Pancreas (tissue), 10 donors: ENCODE measurements at regions not wholly inside any gene's neighbourhood (a gene's known extent, or its start where the extent isn't known, plus 50 kb on each side); places are given as distances from the start of the nearest gene placed in this dataset.
"Not testable (repeated sequence)": the region's sequence is repeated elsewhere in the genome, so short reads cannot be mapped to it uniquely, and the experiment has no call there.

ENCODE experiments used
- ATAC-seq, 4 donors: fragments of 200-7000 bp; cut with Tn5 transposase; one replicate each; pipeline versions ENCODE4 v1.8.0 to v1.9.1; 2020; ENCODE audit warnings: mild to moderate bottlenecking in 4 of 4, moderate library complexity in 4 of 4
- DNase-seq, 6 donors: peaks; one replicate each; pipeline ENCODE4 v3.0.0-alpha.2; 2020
- FAIRE-seq: peaks from 2 replicates; lab custom pipeline; 2012; peaks lifted over from hg19 to GRCh38; lab: Jason Lieb, UNC
- H3K27ac ChIP-seq, 4 donors: fragments of 200-600 bp; sonication (generic); 1 replicate in 3 of 4; 2 replicates in 1 of 4; pipeline versions ENCODE4 v1.5.0 to v1.8.0; 2020
- H3K27me3 ChIP-seq, 4 donors: fragments of 200-600 bp; one replicate each; pipeline ENCODE4 v1.8.0; 2021
- H3K36me3 ChIP-seq, 3 donors: fragments of 200-600 bp; sonication (generic) in 1 of 3; one replicate each; pipeline versions ENCODE4 v1.5.0 to v1.8.0; 2020 to 2021
- H3K4me1 ChIP-seq, 3 donors: fragments of 200-600 bp; one replicate each; pipeline ENCODE4 v1.8.0; 2021
- H3K4me3 ChIP-seq, 4 donors: fragments of 200-600 bp; sonication (generic) in 2 of 4; one replicate each; pipeline versions ENCODE4 v1.5.0 to v1.8.0; 2020 to 2021
- H3K9me3 ChIP-seq, 4 donors: fragments of 200-600 bp; one replicate each; pipeline ENCODE4 v1.8.0; 2021
- CTCF ChIP-seq, 4 donors: fragments of 200-600 bp; sonication (generic) in 3 of 4; IDR thresholded peaks; one replicate each; pipeline versions ENCODE4 v1.5.0 to v1.8.0; 2021; ENCODE audit warnings: antibody characterized with exemption in 4 of 4
- whole genome bisulfite sequencing, 2 donors: extraction: QIAGEN DNeasy Blood & Tissue Kit; methylation state at CpG; one replicate each; pipeline ENCODE4 v1.1.7; 2013; 5-methylcytosine and 5-hydroxymethylcytosine counted together
- intact Hi-C, 3 donors: fragments of 100-400 bp; cut with DNase I; formaldehyde crosslinking; loops; one replicate each; pipeline versions ENCODE4 v1.11.1 to v1.14.2; 2022
- donor health status: healthy with polysubstance abuse.
- donor health status: DM: no; HTN: no; CAD: no; lungs with moderate emphysema.
- donor health status: DM: no; HTN: no; CAD: no.
- donor health status: control.
- donor health status: control.
- donor health status: Bipolar disorder and iron deficiency.
- donor health status: DM: yes; HTN: yes; CAD: no.
- donor health status: DM: no; HTN: no; CAD: no.
- donor health status: DM: no; HTN: no; CAD: no.
- donor health status: DM: yes; HTN: yes; CAD: no.

- Histone ChIP-seq H3K27ac (no peak overlapping the region), H3K27me3 (no peaks in the 10 kb centered on the region), H3K36me3 (no peaks in the 10 kb centered on the region), H3K4me3 (no peak overlapping the region), H3K9me3 (no peaks in the 10 kb centered on the region), H3K4me1 (no peaks in the 10 kb centered on the region)
- intact Hi-C loops, result no loop called here
- WGBS, 2 donors, result 94 to 97% methylated on average over 5 of the region's 5 CpGs
- no peak for ATAC-seq
- DNase-seq, result no peak
- no peak for FAIRE-seq
- TF ChIP-seq CTCF (IDR thresholded peaks at IDR 0.05), result no peak
Observed at GRCh38 chr6:137391061-137391814, 103.0 kb downstream of the OLIG3 start.

- no peak for FAIRE-seq
- no peak for ATAC-seq
- Histone ChIP-seq H3K36me3 (no peaks in the 10 kb centered on the region), H3K27ac (no peak overlapping the region), H3K27me3 (no peaks in the 10 kb centered on the region), H3K9me3 (no peaks in the 10 kb centered on the region), H3K4me3 (no peak overlapping the region), H3K4me1 (no peaks in the 10 kb centered on the region)
- intact Hi-C loops, result no loop called here
- no peak for DNase-seq
- TF ChIP-seq CTCF (IDR thresholded peaks at IDR 0.05), result no peak
- WGBS, 2 donors, result 73 to 81% methylated on average over 4 of the region's 4 CpGs
Observed at GRCh38 chr6:137390334-137390733, 103.9 kb downstream of the OLIG3 start.

GRCh38 chr6:137389150-137389704, 105.0 kb downstream of the OLIG3 start:
- intact Hi-C loops, result no loop called here
- DNase-seq, result no peak
- H3K4me1 ChIP-seq, result no peaks in the 10 kb centered on the region

GRCh38 chr6:137387096-137387764, 107.0 kb downstream of the OLIG3 start:
- DNase-seq (no peak), ATAC-seq (no peak), FAIRE-seq (no peak)
- Histone ChIP-seq H3K9me3 (no peaks in the 10 kb centered on the region), H3K27ac (no peak overlapping the region), H3K36me3 (no peaks in the 10 kb centered on the region), H3K4me3 (no peak overlapping the region), H3K27me3 (no peaks in the 10 kb centered on the region), H3K4me1 (no peaks in the 10 kb centered on the region)
- TF ChIP-seq CTCF (IDR thresholded peaks at IDR 0.05), result no peak
- WGBS, 2 donors, result 77 to 83% methylated on average over 10 of the region's 10 CpGs
- intact Hi-C loops, result no loop called here

More at GRCh38 chr6:137389150-137389704, 105.0 kb downstream of the OLIG3 start:
- ATAC-seq (peak in 1 of 4 donors; percentile 37), FAIRE-seq (no peak)
- H3K36me3 ChIP-seq, result no peaks in the 10 kb centered on the region
- no peak overlapping the region for H3K4me3 ChIP-seq
- H3K27ac ChIP-seq, result no peak overlapping the region
- no peak for TF ChIP-seq CTCF (IDR thresholded peaks at IDR 0.05)
- H3K9me3 ChIP-seq, result no peaks in the 10 kb centered on the region
- H3K27me3 ChIP-seq, result no peaks in the 10 kb centered on the region
- WGBS, 2 donors, result 55 to 67% methylated on average over 6 of the region's 6 CpGs

GRCh38 chr6:137383287-137383686, 110.9 kb downstream of the OLIG3 start:
- H3K9me3 ChIP-seq, DNase-seq, H3K4me1 ChIP-seq, H3K4me3 ChIP-seq, intact Hi-C loops, H3K36me3 ChIP-seq, ATAC-seq, H3K27me3 ChIP-seq, FAIRE-seq, H3K27ac ChIP-seq: not testable (repeated sequence)
- WGBS, 2 donors, result 85 to 91% methylated on average over 6 of the region's 6 CpGs
